ENCODE measurements at regions not wholly inside any gene's neighbourhood (a gene's known extent, or its start where the extent isn't known, plus 50 kb on each side); places are given as distances from the start of the nearest gene placed in this dataset.

DNA sequence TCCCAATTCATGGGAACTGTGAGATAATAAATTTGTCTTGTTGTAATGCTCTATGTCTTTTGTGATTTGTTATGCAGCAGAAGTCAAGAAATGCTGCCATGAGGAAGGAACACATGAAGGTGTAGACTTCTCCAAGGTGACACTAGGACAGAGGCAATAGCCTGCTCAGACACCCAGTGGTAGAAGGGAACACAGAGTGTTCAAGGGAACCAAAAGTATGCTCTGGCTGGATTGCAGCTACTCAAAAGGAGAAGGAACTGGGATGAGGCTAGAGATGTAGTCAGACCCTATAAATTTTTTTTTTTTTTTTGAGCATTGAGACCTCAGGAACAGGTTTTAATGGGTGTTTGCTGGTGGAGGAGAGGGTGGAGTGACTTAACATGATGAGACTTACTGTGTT lies 232.5 kb downstream of the PARP8 start:
- TF ChIP-seq, protein P1, sequence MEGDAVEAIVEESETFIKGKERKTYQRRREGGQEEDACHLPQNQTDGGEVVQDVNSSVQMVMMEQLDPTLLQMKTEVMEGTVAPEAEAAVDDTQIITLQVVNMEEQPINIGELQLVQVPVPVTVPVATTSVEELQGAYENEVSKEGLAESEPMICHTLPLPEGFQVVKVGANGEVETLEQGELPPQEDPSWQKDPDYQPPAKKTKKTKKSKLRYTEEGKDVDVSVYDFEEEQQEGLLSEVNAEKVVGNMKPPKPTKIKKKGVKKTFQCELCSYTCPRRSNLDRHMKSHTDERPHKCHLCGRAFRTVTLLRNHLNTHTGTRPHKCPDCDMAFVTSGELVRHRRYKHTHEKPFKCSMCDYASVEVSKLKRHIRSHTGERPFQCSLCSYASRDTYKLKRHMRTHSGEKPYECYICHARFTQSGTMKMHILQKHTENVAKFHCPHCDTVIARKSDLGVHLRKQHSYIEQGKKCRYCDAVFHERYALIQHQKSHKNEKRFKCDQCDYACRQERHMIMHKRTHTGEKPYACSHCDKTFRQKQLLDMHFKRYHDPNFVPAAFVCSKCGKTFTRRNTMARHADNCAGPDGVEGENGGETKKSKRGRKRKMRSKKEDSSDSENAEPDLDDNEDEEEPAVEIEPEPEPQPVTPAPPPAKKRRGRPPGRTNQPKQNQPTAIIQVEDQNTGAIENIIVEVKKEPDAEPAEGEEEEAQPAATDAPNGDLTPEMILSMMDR (IDR thresholded peaks at IDR 0.05), result no peak
- TF ChIP-seq POLR2A (IDR thresholded peaks at IDR 0.05), result no peak

Data from uterus (tissue), 2 donors.